Right lobe of liver (tissue), 6 donors: ENCODE measurements at regions not wholly inside any gene's neighbourhood (a gene's known extent, or its start where the extent isn't known, plus 50 kb on each side); places are given as distances from the start of the nearest gene placed in this dataset.
A peak's percentile ranks its signal among the peaks of the same experiment; 100 is the strongest.

Experiments
- ATAC-seq, 4 donors: fragments of 200-7000 bp; cut with Tn5 transposase; one replicate each; pipeline ENCODE4 v1.9.1; 2020; ENCODE audit warnings: mild to moderate bottlenecking in 4 of 4, moderate library complexity in 4 of 4
- DNase-seq, 3 donors: peaks; one replicate each; pipeline ENCODE4 v3.0.0-alpha.2; 2020
- H3K27ac ChIP-seq, 3 donors: fragments of 200-600 bp; one replicate each; pipeline ENCODE4 v1.8.0; 2022
- H3K27me3 ChIP-seq, 2 donors: fragments of 200-600 bp; one replicate each; pipeline ENCODE4 v1.8.0; 2022
- H3K36me3 ChIP-seq, 4 donors: fragments of 200-600 bp; sonication (generic) in 1 of 4; one replicate each; pipeline versions ENCODE4 v1.5.1 to v1.8.0; 2017 to 2022; ENCODE audit warnings: control low read depth in 1 of 4
- H3K4me1 ChIP-seq, 4 donors: fragments of 200-600 bp; sonication (generic) in 1 of 4; one replicate each; pipeline versions ENCODE4 v1.5.1 to v1.8.0; 2017 to 2022; ENCODE audit warnings: control low read depth in 1 of 4
- H3K4me3 ChIP-seq, 3 donors: fragments of 200-600 bp; one replicate each; pipeline ENCODE4 v1.8.0; 2022
- H3K9me3 ChIP-seq, 4 donors: fragments of 200-600 bp; sonication (generic) in 1 of 4; one replicate each; pipeline versions ENCODE4 v1.5.1 to v1.8.0; 2017 to 2022; ENCODE audit warnings: control low read depth in 1 of 4
- POLR2A ChIP-seq: fragments of 450-650 bp; IDR thresholded peaks from one replicate; pipeline ENCODE4 v1.6.1; 2017; ENCODE audit warnings: antibody characterized with exemption, mild to moderate bottlenecking
- WGBS: methylation state at CpG from one replicate; pipeline ENCODE4 v1.1.6; 2018; ENCODE audit warnings: low coverage, low lambda C conversion rate; ENCODE audit not compliant: insufficient coverage; ENCODE audit errors: missing lambda C conversion rate; 5-methylcytosine and 5-hydroxymethylcytosine counted together
- intact Hi-C, 2 donors: fragments of 100-400 bp; cut with DNase I; formaldehyde crosslinking; loops; one replicate each; pipeline versions ENCODE4 v1.11.2 to v1.14.1; 2022
- TF ChIP-seq, protein P1 (sequence below), 4 donors: fragments of 200-600 bp in 3 of 4; fragments of 450-650 bp in 1 of 4; IDR thresholded peaks; one replicate each; pipeline versions ENCODE4 v1.5.1 to v1.8.0; 2016 to 2022; ENCODE audit warnings: antibody characterized with exemption in 4 of 4, mild to moderate bottlenecking in 2 of 4
- donor health status: DM: no; HTN: yes; CAD: no.
- donor health status: DM: no; HTN: no; CAD: no.
- donor health status: DM: no; HTN: no; CAD: no.
- donor health status: DM: no; HTN: yes; CAD: no.
- donor health status: DM: no; HTN: yes; CAD: no.

DNA sequence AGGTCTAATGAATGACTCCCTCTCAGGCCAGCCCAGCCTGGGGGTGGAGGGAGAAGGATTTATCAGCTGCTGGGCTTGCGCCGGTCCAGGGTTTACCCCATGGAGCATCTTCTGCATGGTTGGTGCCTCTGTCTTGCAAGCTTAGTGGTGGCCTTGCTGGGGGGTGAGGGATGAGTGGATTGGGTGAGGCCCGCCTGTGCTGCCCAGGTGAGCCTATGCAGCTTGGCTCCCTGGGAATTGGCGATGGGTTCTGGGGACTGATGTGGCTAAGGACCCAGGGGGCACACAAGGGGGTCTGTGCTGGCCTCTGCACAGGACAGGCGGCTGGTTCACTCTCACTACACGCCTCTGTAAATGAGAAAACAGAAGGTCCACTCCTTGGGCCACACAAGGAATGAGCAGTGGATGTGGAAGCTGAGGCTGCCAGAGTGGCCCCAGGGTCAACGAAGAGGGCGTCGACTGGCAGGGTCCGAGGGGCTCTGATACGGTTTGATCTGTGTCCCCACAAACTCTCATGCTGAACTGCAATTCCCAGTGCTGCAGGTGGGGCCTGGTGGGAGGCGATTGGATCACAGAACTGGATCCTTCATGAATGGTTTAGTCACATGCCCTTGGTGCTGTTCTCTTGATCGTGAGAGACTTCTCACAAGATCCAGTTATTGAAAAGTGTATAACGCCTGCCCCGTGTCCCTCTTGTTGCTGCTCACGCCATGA lies 151.6 kb upstream of the HDAC4 start:
- TF ChIP-seq, protein P1, sequence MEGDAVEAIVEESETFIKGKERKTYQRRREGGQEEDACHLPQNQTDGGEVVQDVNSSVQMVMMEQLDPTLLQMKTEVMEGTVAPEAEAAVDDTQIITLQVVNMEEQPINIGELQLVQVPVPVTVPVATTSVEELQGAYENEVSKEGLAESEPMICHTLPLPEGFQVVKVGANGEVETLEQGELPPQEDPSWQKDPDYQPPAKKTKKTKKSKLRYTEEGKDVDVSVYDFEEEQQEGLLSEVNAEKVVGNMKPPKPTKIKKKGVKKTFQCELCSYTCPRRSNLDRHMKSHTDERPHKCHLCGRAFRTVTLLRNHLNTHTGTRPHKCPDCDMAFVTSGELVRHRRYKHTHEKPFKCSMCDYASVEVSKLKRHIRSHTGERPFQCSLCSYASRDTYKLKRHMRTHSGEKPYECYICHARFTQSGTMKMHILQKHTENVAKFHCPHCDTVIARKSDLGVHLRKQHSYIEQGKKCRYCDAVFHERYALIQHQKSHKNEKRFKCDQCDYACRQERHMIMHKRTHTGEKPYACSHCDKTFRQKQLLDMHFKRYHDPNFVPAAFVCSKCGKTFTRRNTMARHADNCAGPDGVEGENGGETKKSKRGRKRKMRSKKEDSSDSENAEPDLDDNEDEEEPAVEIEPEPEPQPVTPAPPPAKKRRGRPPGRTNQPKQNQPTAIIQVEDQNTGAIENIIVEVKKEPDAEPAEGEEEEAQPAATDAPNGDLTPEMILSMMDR (IDR thresholded peaks at IDR 0.05) = no peak
- TF ChIP-seq POLR2A = no peak
- H3K9me3 ChIP-seq = no peaks in the 10 kb centered on the region
- ATAC-seq (no peak), DNase-seq (peak in 1 of 3 donors; percentile 20)
- H3K27ac ChIP-seq = no peak overlapping the region
- no peaks in the 10 kb centered on the region for H3K27me3 ChIP-seq
- no peaks in the 10 kb centered on the region for H3K4me1 ChIP-seq
- H3K4me3 ChIP-seq = no peak overlapping the region
- no peaks in the 10 kb centered on the region for H3K36me3 ChIP-seq
- 30% methylated on average over 2 of the region's 16 CpGs for WGBS
- intact Hi-C loops = no loop called here

GRCh38 chr2:239551206-239551605 lies 150.4 kb upstream of the HDAC4 start:
- Histone ChIP-seq H3K27ac (no peak overlapping the region), H3K4me3 (no peak overlapping the region), H3K9me3 (no peaks in the 10 kb centered on the region), H3K27me3 (no peaks in the 10 kb centered on the region), H3K36me3 (no peaks in the 10 kb centered on the region), H3K4me1 (no peaks in the 10 kb centered on the region)
- intact Hi-C loops = no loop called here
- DNase-seq (peak in 1 of 3 donors; percentile 19), ATAC-seq (no peak)
- TF ChIP-seq POLR2A = no peak
- TF ChIP-seq, protein P1 (IDR thresholded peaks at IDR 0.05) = no peak
- WGBS = 60% methylated on average over 1 of the region's 6 CpGs

GRCh38 chr2:239550357-239550756 lies 149.5 kb upstream of the HDAC4 start:
- no peaks in the 10 kb centered on the region for H3K4me1 ChIP-seq
- H3K36me3 ChIP-seq = no peaks in the 10 kb centered on the region
- H3K9me3 ChIP-seq = no peaks in the 10 kb centered on the region
- no peak overlapping the region for H3K4me3 ChIP-seq
- H3K27me3 ChIP-seq = no peaks in the 10 kb centered on the region
- H3K27ac ChIP-seq = no peak overlapping the region
- no peak for ATAC-seq
- DNase-seq = peak in 1 of 3 donors; percentile 10
- intact Hi-C loops = no loop called here
- TF ChIP-seq, protein P1 (IDR thresholded peaks at IDR 0.05) = no peak
- TF ChIP-seq POLR2A = no peak
- 29% methylated on average over 2 of the region's 3 CpGs for WGBS

DNA sequence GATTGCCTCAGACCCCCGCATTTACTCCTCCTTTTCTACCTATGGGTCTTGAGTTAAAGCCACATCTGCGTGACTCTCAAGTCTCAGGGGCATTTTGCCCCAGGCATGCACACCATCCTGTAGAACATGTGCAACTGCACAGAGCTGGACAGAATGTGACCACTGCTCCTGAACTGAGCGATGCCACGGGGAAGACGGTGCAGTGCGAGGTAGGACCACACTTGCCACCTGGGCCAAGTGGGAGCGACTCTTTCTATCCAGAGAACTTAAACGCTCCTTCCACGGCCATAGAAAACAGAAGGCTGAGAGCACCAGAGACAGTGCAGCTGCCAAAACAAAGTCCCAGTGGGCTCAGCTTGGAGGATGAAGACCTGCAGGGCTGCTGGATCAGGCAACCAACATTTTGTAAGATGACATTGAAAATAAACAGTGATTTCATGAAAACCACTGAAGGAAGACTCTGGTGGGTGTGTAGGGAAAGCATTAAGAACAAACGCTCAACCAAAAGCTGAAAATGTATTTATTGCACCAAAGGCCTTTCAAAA lies 149.0 kb upstream of the HDAC4 start:
- no peaks in the 10 kb centered on the region for H3K36me3 ChIP-seq
- H3K4me1 ChIP-seq = no peaks in the 10 kb centered on the region
- H3K9me3 ChIP-seq = no peaks in the 10 kb centered on the region
- peak in 1 of 3 donors; percentile 33 for DNase-seq
- TF ChIP-seq POLR2A = no peak
- TF ChIP-seq, protein P1 (IDR thresholded peaks at IDR 0.05) = no peak
- no peak for ATAC-seq
- H3K27ac ChIP-seq = no peak overlapping the region
- intact Hi-C loops = no loop called here
- 85% methylated on average over 9 of the region's 10 CpGs for WGBS
- H3K27me3 ChIP-seq = no peaks in the 10 kb centered on the region
- H3K4me3 ChIP-seq = no peak overlapping the region
